Neural progenitor cell (in vitro differentiated cells): ENCODE measurements at regions not wholly inside any gene's neighbourhood (a gene's known extent, or its start where the extent isn't known, plus 50 kb on each side); places are given as distances from the start of the nearest gene placed in this dataset.

ENCODE experiments used
- DNase-seq: peaks from one replicate; pipeline ENCODE4 v3.0.0-alpha.2; 2016; ENCODE audit warnings: low spot score
- H2AFZ ChIP-seq: fragments of 200-600 bp; sonication (generic); replicated peaks from 2 replicates; pipeline ENCODE4 v1.6.1; 2016; ENCODE audit warnings: antibody characterized with exemption
- H3F3A ChIP-seq: fragments of 200-600 bp; sonication (generic); 2 replicates; pipeline ENCODE4 v1.6.1; 2016; ENCODE audit warnings: antibody characterized with exemption, low read depth
- H3K27ac ChIP-seq: fragments of 200-600 bp; sonication (generic); 2 replicates; pipeline ENCODE4 v1.5.1; 2016; ENCODE audit warnings: mild to moderate bottlenecking
- H3K27me3 ChIP-seq: fragments of 200-600 bp; sonication (generic); 2 replicates; pipeline ENCODE4 v1.6.1; 2016; ENCODE audit warnings: mild to moderate bottlenecking, moderate library complexity
- H3K36me3 ChIP-seq: fragments of 200-600 bp; sonication (generic); 2 replicates; pipeline ENCODE4 v1.5.1; 2016
- H3K4me1 ChIP-seq: fragments of 200-600 bp; sonication (generic); 2 replicates; pipeline ENCODE4 v1.6.1; 2016; ENCODE audit warnings: mixed run types
- H3K4me2 ChIP-seq: fragments of 200-600 bp; sonication (generic); 2 replicates; pipeline ENCODE4 v1.6.1; 2016
- H3K4me3 ChIP-seq: fragments of 200-600 bp; sonication (generic); 2 replicates; pipeline ENCODE4 v1.5.1; 2016
- H3K79me2 ChIP-seq: fragments of 200-600 bp; sonication (generic); 2 replicates; pipeline ENCODE4 v1.6.1; 2016; ENCODE audit warnings: low read depth
- H3K9ac ChIP-seq: fragments of 200-600 bp; sonication (generic); 2 replicates; pipeline ENCODE4 v1.6.1; 2016
- H3K9me3 ChIP-seq: fragments of 200-600 bp; sonication (generic); 2 replicates; pipeline ENCODE4 v1.5.1; 2016; ENCODE audit warnings: low read depth
- H4K20me1 ChIP-seq: fragments of 200-600 bp; sonication (generic); 2 replicates; pipeline ENCODE4 v1.6.1; 2016; ENCODE audit warnings: low read depth
- H3K27ac Mint-ChIP-seq: 3 replicates; pipeline ENCODE4 v1.8.0; 2021; ENCODE audit warnings: mixed read lengths
- H3K27me3 Mint-ChIP-seq: 2 replicates; pipeline ENCODE4 v1.8.0; 2022; ENCODE audit warnings: low read depth, mild to moderate bottlenecking, inconsistent platforms, moderate library complexity, mixed read lengths; ENCODE audit not compliant: insufficient read depth
- H3K36me3 Mint-ChIP-seq: 3 replicates; pipeline ENCODE4 v1.8.0; 2021; ENCODE audit warnings: mixed read lengths
- H3K4me1 Mint-ChIP-seq: 3 replicates; pipeline ENCODE4 v1.8.0; 2021; ENCODE audit warnings: mixed read lengths
- H3K4me3 Mint-ChIP-seq: 3 replicates; pipeline ENCODE4 v1.8.0; 2021; ENCODE audit warnings: mild to moderate bottlenecking, moderate library complexity, mixed read lengths
- H3K9me3 Mint-ChIP-seq: 3 replicates; pipeline ENCODE4 v1.8.0; 2020; ENCODE audit warnings: mixed read lengths
- EZH2 ChIP-seq: fragments of 200-600 bp; sonication (generic); IDR thresholded peaks from 2 replicates; pipeline ENCODE4 v1.6.1; 2017; ENCODE audit warnings: antibody characterized with exemption, mild to moderate bottlenecking, moderate library complexity
- EZH2phosphoT487 ChIP-seq: fragments of 200-600 bp; sonication (generic); IDR thresholded peaks from 2 replicates; pipeline ENCODE4 v1.6.1; 2017; ENCODE audit warnings: antibody characterized with exemption
- TF ChIP-seq, protein P1 (sequence below): fragments of 200-600 bp; sonication (generic); IDR thresholded peaks from 2 replicates; pipeline ENCODE4 v1.5.1; 2017; ENCODE audit warnings: antibody characterized with exemption, mild to moderate bottlenecking

DNA sequence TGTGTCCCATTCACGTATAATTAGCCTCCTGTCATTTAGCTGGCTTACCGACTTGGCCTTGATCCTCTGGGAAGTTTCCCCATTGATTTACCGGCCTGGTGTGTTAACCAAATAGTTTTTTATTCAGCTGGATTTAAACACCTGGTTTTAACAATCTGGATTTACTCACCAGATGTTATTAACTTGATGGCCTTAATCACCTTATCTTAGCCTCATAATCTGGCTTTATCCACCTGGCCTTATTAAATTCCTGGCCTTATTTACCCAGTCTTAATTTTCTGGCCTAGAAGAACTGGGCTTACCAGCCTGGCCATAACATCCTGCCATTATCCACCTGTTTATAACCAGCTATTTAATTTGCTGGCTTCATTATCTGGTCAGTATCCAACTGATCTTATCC, 89.9 kb downstream of the IL12A start:
- Mint-ChIP-seq H3K36me3 (no peaks in the 10 kb centered on the region), H3K27ac (no peak overlapping the region), H3K9me3 (no peaks in the 10 kb centered on the region), H3K4me1 (no peaks in the 10 kb centered on the region), H3K27me3 (peaks cover 2% of the 10 kb centered on the region), H3K4me3 (no peak overlapping the region)
- Histone ChIP-seq H3K9ac (no peak overlapping the region), H3K9me3 (no peaks in the 10 kb centered on the region), H3K4me2 (no peak overlapping the region), H3K27ac (no peak overlapping the region), H3K4me1 (no peaks in the 10 kb centered on the region), H3F3A (no peaks in the 10 kb centered on the region), H3K27me3 (no peaks in the 10 kb centered on the region), H4K20me1 (no peaks in the 10 kb centered on the region), H3K4me3 (no peak overlapping the region), H3K79me2 (no peaks in the 10 kb centered on the region), H2AFZ (no peak overlapping the region), H3K36me3 (no peaks in the 10 kb centered on the region)
- DNase-seq: no peak
- TF ChIP-seq EZH2 (no peak), EZH2phosphoT487 (no peak)
- TF ChIP-seq, protein P1, sequence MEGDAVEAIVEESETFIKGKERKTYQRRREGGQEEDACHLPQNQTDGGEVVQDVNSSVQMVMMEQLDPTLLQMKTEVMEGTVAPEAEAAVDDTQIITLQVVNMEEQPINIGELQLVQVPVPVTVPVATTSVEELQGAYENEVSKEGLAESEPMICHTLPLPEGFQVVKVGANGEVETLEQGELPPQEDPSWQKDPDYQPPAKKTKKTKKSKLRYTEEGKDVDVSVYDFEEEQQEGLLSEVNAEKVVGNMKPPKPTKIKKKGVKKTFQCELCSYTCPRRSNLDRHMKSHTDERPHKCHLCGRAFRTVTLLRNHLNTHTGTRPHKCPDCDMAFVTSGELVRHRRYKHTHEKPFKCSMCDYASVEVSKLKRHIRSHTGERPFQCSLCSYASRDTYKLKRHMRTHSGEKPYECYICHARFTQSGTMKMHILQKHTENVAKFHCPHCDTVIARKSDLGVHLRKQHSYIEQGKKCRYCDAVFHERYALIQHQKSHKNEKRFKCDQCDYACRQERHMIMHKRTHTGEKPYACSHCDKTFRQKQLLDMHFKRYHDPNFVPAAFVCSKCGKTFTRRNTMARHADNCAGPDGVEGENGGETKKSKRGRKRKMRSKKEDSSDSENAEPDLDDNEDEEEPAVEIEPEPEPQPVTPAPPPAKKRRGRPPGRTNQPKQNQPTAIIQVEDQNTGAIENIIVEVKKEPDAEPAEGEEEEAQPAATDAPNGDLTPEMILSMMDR: no peak

GRCh38 chr3:160081958-160082533, 93.4 kb downstream of the IL12A start:
- H3K9ac ChIP-seq: no peak overlapping the region
- H3K4me3 ChIP-seq: no peak overlapping the region
- H3K27me3 ChIP-seq: no peaks in the 10 kb centered on the region
- H2AFZ ChIP-seq: no peak overlapping the region
- H3K27me3 Mint-ChIP-seq: peaks cover 2% of the 10 kb centered on the region
- H3K27ac ChIP-seq: no peak overlapping the region
- H3K36me3 ChIP-seq: no peaks in the 10 kb centered on the region
- H3K9me3 ChIP-seq: no peaks in the 10 kb centered on the region
- no peaks in the 10 kb centered on the region for H3K9me3 Mint-ChIP-seq
- no peak overlapping the region for H3K27ac Mint-ChIP-seq
- H3K4me2 ChIP-seq: no peak overlapping the region
- no peak overlapping the region for H3K4me3 Mint-ChIP-seq
- TF ChIP-seq, protein P1: no peak
- TF ChIP-seq EZH2phosphoT487 (no peak), EZH2 (no peak)
- no peaks in the 10 kb centered on the region for H4K20me1 ChIP-seq
- no peaks in the 10 kb centered on the region for H3K4me1 ChIP-seq
- DNase-seq: no peak
- H3K4me1 Mint-ChIP-seq: no peaks in the 10 kb centered on the region
- H3K79me2 ChIP-seq: no peaks in the 10 kb centered on the region
- H3F3A ChIP-seq: no peaks in the 10 kb centered on the region
- no peaks in the 10 kb centered on the region for H3K36me3 Mint-ChIP-seq

GRCh38 chr3:160084998-160085397, 96.4 kb downstream of the IL12A start:
- no peaks in the 10 kb centered on the region for H3K9me3 Mint-ChIP-seq
- H3K27me3 ChIP-seq: no peaks in the 10 kb centered on the region
- H3K4me3 Mint-ChIP-seq: no peak overlapping the region
- no peak for TF ChIP-seq EZH2
- TF ChIP-seq, protein P1: no peak
- TF ChIP-seq EZH2phosphoT487: no peak
- H3K27ac ChIP-seq: no peak overlapping the region
- no peak overlapping the region for H2AFZ ChIP-seq
- H3K9me3 ChIP-seq: no peaks in the 10 kb centered on the region
- H3F3A ChIP-seq: no peaks in the 10 kb centered on the region
- no peak overlapping the region for H3K27ac Mint-ChIP-seq
- H3K4me2 ChIP-seq: no peak overlapping the region
- H3K79me2 ChIP-seq: no peaks in the 10 kb centered on the region
- H3K4me1 ChIP-seq: no peaks in the 10 kb centered on the region
- H3K27me3 Mint-ChIP-seq: peaks cover 3% of the 10 kb centered on the region
- H3K4me3 ChIP-seq: no peak overlapping the region
- no peaks in the 10 kb centered on the region for H4K20me1 ChIP-seq
- no peak for DNase-seq
- no peaks in the 10 kb centered on the region for H3K36me3 ChIP-seq
- H3K4me1 Mint-ChIP-seq: no peaks in the 10 kb centered on the region
- H3K9ac ChIP-seq: no peak overlapping the region
- no peaks in the 10 kb centered on the region for H3K36me3 Mint-ChIP-seq
